AG10803 (cell line): ENCODE measurements at regions not wholly inside any gene's neighbourhood (a gene's known extent, or its start where the extent isn't known, plus 50 kb on each side); places are given as distances from the start of the nearest gene placed in this dataset.
A peak's percentile ranks its signal among the peaks of the same experiment; 100 is the strongest.

Experiments used
- DNase-seq: peaks from one replicate; pipeline ENCODE4 v3.0.0; 2010; ENCODE audit warnings: low read depth
- H3K4me3 ChIP-seq: 2 replicates; pipeline ENCODE4 v1.5.1; 2011; ENCODE audit warnings: mild to moderate bottlenecking, low read length, control low read depth
- CTCF ChIP-seq: conservative IDR thresholded peaks from 2 replicates; pipeline ENCODE4 v1.5.1; 2011; ENCODE audit warnings: mild to moderate bottlenecking, low read length, control low read depth, inconsistent platforms

DNA sequence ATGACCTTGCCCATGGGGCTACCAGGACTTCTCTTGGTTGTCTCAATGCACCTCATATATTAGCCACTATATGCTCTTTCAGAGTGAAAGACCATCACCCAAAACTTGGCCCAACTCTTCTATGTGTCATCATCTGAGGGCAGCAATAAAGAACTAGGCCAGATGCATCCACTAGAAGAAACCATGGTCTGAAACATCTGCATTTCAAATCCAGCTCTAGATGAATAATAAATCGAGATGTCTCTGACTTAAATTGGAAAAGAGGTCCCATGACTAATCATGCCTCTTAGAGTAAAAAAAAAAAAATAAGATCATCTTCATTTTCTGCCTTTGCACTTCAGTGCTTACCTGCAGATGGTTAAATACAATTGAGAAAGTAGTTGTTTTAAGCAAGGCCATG lies 397.6 kb upstream of the PITX2 start:
- DNase-seq: no peak
- TF ChIP-seq CTCF: no peak

DNA sequence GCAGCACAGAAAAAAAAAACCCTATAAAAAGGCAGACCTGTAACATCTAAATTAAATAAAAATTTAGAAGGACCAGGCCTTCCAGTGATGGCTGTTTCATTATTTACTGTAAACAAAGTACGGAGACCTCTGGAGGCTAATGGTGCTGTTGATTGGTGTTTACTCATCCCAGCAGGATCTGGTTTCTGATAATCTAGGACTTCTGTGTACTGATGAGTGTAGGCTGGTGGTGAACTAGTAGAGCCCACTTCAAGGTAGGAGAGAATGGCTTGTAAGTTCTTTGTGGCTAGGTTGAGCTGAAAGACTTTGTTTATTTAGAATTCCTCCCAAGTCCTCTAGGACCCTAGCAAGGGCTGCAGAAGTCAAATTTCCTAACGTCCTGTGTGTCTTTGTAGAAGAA lies 398.1 kb upstream of the PITX2 start:
- no peak overlapping the region for H3K4me3 ChIP-seq
- DNase-seq: no peak
- no peak for TF ChIP-seq CTCF

More for the DNA sequence above, 397.6 kb upstream of the PITX2 start:
- H3K4me3 ChIP-seq: no peak overlapping the region

DNA sequence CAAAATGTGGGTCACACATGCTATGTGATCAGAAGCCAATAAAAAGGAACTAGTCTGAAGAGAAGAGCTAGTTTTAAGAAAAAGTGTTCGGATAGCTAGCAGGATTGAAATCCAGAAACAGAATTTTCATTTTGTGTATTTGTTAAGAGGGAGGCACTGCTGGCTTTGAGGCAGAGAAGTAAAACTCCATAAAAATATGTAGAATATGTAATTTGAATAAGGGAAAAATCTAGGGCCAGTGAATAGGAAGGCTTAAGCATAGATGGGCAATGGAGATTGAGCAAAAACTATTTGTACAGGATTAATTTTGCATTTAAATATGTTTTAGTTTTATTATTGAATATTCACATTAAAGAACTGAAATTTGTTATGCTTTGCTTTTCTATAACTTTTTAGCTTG lies 399.9 kb upstream of the PITX2 start:
- H3K4me3 ChIP-seq: no peak overlapping the region
- no peak for TF ChIP-seq CTCF
- DNase-seq: no peak

GRCh38 chr4:111027526-111027925 lies 404.6 kb upstream of the PITX2 start:
- H3K4me3 ChIP-seq: peak overlapping the region; percentile 8
- peak; percentile 97 for DNase-seq
- TF ChIP-seq CTCF: no peak

DNA sequence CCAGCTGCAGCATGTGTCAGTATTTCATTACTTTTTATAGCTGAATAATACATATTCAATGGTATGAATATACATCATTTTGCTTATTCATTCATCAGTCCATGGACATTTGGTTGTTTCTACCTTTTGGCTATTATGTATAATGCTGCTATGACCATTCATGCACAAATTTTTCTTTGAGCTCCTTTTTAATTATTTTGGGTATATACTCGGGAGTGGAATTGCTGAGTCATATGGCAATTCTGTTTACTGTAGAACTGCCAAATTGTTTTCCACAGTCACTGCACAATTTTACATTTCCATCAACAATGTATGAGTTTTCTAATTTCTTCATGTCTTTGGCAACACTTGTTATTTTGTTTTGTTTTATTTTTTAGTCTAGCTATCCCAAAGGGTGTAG lies 405.9 kb upstream of the PITX2 start:
- no peak overlapping the region for H3K4me3 ChIP-seq
- no peak for TF ChIP-seq CTCF
- peak; percentile 40 for DNase-seq

DNA sequence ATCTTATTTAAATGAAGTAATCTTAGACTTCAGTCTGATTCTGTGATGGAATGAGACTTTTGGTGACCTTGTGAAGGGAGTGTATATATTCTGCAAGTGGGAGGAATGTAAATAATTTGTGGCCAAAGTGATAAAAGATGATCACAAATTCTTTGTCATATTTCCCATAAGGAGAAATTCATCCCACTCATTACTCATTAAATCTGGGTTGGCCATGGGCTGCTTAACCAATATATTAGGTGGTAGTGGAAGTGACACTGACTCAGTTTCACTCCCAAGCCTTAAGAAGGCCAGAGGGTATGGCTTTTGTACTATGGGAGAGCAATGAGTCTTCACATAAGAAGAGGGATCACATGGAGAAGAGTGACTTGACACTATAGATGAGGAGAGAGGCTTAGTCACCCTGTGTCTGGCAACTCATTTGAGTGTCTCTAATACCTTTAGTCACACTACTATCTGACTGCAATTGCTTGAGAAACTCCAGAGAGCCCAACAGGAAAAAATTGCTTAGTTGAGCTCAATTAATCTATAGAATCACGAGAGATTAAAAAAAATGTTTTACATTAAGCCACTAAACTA lies 408.2 kb upstream of the PITX2 start:
- H3K4me3 ChIP-seq: no peak overlapping the region
- TF ChIP-seq CTCF: no peak
- DNase-seq: peak; percentile 45

GRCh38 chr4:111031596-111031995 lies 408.7 kb upstream of the PITX2 start:
- peak; percentile 48 for DNase-seq
- no peak for TF ChIP-seq CTCF
- H3K4me3 ChIP-seq: no peak overlapping the region
